Renal pelvis (tissue), 1 donor: ENCODE measurements at regions not wholly inside any gene's neighbourhood (a gene's known extent, or its start where the extent isn't known, plus 50 kb on each side); places are given as distances from the start of the nearest gene placed in this dataset.
"Not testable (repeated sequence)": the region's sequence is repeated elsewhere in the genome, so short reads cannot be mapped to it uniquely, and the experiment has no call there.

Source experiments
- DNase-seq: peaks from one replicate; pipeline ENCODE4 v3.0.0-alpha.2; 2013

DNA sequence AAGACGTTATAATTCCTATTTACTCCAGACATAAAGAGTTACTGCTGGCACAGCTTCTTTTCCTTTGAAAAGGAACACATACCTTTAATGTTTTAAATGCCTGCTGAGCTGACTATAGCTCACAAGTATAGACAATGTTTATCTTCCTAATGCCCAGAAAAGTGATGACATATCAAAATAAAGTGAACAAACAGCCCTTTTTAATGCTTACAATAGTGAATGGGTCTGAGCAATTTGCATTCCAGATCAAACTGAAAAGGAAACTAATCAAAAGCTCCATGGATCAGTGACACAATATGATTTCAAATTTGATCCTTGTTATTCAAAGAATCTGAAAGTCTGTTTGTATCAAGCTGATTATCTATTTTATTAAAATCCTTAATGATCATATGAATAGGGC lies 233.6 kb upstream of the SEMA3E start:
- no peak for DNase-seq

- DNase-seq = no peak
Observed at GRCh38 chr7:83879063-83879462, 230.1 kb upstream of the SEMA3E start.

- peak; percentile 36 for DNase-seq
Observed at GRCh38 chr7:83878614-83879013, 229.7 kb upstream of the SEMA3E start.

- no peak for DNase-seq
Observed at GRCh38 chr7:83876593-83876992, 227.7 kb upstream of the SEMA3E start.

DNA sequence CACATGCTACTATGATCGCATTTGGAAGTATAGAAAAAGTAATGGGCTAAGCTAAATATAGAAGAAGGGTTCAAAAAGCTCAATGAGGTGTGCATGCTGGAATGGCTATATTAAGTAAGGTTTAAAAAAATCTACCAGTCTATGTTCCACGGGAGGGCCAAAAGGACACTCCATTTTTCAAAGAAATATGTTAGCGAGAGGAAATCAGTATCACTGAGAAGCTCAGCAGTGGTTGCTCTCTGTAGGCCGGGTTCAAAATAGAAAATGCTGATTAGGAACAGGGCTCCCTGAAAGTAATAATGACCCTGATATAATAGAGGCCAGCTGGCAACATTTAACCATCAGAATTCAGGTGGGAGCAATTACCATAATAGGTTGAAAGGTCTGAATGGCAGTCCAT lies 224.5 kb upstream of the SEMA3E start:
- no peak for DNase-seq

DNA sequence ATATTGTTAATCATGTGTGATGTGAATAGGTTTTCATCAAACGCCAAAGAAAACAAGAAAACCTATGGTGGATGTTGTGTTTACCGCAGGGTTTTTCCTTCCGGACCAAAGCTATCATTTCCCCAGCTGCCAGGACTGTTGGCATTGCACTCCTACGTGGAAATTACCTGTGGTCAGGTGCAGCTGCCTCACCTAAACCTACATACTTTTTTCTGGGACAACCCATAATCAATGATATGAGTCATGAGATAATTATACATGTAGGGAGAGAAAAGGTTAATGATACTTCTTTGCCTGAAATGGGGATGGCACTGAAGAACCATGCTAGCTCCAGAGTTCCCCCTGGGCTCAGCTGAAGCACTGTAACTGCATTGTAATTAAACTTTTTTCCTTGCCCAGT lies 223.6 kb upstream of the SEMA3E start:
- DNase-seq = no peak

- DNase-seq = no peak
Observed at GRCh38 chr7:83870515-83870914, 221.6 kb upstream of the SEMA3E start.

- DNase-seq = no peak
Observed at GRCh38 chr7:83866582-83866981, 217.6 kb upstream of the SEMA3E start.

GRCh38 chr7:83864551-83864950 lies 215.6 kb upstream of the SEMA3E start:
- DNase-seq = no peak

DNA sequence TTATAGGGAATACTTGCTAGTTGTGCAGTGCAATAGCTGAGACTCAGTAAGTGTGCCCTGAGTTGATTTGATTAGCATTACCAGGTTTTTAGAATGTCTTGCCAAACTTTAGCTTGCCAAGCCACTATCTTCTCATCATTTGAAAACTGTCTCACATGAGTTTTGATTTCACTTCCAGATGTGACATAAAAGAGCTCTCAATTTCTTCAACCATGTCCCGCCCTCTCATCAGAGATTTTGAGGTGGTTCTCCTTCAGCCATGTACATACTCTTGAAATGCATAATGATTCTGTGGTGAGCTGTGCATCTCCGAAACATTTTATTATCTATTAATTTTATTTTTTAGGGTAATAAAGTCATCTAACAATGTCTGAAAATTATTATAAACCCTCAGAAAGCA lies 215.0 kb upstream of the SEMA3E start:
- DNase-seq = no peak

GRCh38 chr7:83861876-83862275 lies 212.9 kb upstream of the SEMA3E start:
- DNase-seq = no peak

- no peak for DNase-seq
Observed at GRCh38 chr7:83859827-83860226, 210.9 kb upstream of the SEMA3E start.

DNA sequence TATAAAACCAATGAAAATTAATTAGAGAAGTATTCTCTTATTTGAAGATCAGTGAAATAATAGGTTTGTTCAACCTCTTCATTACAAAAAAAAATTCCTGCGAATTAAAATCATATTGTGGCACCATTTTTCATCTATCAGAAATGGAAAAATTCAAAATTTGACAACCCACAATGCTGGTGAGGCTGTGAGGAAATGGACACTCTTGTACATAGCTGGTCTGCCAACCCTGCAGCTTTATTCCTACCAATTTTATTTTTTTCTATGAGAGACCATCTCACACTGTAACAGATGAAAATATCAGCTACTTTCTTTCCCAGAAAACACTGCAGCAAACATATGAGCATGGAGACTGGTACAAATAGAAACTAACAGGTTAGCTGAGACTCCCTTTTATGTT lies 208.8 kb upstream of the SEMA3E start:
- DNase-seq = no peak

DNA sequence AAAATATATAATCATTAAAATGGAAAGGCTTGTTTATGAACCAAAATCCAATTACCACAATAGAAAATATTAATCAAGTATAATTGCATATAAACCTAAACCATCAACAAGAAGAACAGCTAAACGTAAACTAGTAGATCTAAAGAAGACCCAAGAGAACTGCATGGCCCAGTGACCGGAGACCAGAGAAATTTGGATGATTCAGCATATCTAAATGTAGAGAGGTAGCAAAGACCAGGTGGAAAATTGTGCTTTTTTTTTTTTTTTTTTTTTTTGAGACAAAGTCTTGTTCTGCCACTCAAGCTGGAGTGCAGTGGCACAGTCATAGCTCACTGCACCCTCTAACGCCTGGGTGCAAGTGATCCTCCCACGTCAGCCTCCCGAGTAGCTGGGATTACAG lies 207.2 kb upstream of the SEMA3E start:
- no peak for DNase-seq

GRCh38 chr7:83852136-83852535 lies 203.2 kb upstream of the SEMA3E start:
- DNase-seq = peak; percentile 15

DNA sequence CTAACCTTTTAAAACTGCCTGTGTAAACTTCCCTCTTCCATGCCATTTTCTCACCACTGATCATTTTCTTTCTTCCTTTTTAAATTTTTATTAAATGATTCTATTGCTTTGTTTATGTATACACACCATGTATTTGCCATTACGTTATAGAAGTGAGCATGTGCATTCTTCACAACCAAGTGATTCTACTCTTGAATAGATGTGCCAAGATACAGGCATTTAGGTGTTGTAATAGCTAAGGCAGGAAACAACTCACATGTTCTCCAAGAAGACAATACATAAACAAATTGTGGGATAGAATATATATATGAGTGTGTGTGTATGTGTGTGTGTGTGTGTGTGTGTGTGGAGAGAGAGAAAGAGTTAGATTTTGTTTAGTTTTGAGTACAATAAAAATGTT lies 202.6 kb upstream of the SEMA3E start:
- DNase-seq = no peak

DNA sequence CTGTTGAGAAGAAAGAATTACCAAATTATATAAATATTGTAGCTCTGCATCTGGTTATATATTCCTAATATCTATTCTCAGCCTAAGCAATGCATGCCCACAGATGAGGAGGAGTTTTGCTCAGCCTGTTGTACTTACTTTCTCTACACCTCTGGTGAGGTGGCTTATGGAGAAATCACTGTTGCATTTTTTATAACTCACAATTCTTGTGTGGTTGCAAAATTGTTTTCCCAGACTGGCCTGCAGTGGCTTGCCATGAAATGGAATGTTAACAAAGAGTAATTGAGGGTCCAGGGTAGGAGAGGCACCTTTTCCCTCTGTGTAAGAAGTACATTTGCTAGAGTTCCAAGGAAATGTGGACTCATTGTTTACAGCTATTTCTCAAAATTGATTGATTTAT lies 202.0 kb upstream of the SEMA3E start:
- no peak for DNase-seq

DNA sequence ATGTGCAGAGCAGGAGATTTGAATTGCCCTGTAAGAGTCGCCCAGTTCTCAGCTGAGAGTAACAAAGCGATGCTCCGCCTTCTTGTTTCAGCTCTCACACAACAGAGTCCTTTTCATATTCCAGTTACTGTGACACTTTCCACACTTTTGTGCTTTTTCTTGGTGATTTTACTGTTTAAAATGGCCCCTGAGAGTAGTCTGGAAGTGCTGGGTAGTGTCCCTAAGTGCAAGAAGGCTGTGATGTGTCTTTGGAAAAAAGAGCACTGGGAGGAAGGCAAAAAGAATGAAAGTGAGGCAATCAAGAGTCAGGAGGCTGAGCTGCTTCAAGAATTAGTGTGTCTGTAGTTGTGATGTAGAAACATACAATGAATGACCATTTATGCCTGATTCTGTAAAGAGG lies 201.2 kb upstream of the SEMA3E start:
- DNase-seq = no peak

DNA sequence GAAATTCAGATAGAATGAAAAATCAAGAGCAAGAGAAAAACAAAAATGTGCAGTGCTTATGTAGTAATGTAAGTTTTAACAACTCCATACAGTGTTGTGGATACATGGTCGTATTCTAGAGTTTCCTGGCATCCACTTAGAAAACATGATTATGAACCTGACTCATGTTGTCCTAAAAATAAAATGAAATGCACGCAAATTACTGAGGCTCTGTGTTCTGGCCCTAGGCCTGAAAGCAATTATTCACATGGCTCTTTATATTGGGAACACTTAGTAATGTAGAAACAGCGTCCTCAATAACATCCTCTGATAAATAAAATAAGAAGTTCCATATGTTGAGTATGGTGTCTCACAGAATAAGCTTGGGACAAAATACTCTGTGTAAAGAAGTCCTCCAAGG lies 200.2 kb upstream of the SEMA3E start:
- DNase-seq = no peak

- no peak for DNase-seq
Observed at GRCh38 chr7:83842894-83843293, 194.0 kb upstream of the SEMA3E start.

- DNase-seq = no peak
Observed at GRCh38 chr7:83837683-83838082, 188.7 kb upstream of the SEMA3E start.

- DNase-seq = no peak
Observed at GRCh38 chr7:83836028-83836427, 187.1 kb upstream of the SEMA3E start.

DNA sequence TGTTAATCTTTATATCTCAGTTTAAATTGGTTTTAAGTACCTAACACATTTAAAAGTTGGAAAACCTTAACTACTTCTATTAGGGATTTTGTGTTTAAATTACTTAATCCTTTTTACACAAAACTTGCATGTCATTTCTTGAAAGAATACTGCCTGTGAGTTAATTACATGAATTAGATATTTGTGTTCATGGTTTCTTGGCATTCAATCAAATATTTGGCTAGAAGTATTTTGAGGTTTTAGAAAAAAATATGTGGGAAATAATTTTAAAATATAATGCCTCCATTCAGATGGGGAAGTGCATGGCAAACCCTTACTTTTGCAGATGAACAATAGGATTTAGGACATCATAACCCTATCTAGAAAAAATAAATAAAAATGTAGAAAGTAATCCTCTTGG lies 186.5 kb upstream of the SEMA3E start:
- DNase-seq = no peak

- DNase-seq = not testable (repeated sequence)
Observed at GRCh38 chr7:83833721-83834120, 184.8 kb upstream of the SEMA3E start.

- no peak for DNase-seq
Observed at GRCh38 chr7:83832009-83832408, 183.1 kb upstream of the SEMA3E start.
